ENCODE measurements at regions not wholly inside any gene's neighbourhood (a gene's known extent, or its start where the extent isn't known, plus 50 kb on each side); places are given as distances from the start of the nearest gene placed in this dataset.

DNA sequence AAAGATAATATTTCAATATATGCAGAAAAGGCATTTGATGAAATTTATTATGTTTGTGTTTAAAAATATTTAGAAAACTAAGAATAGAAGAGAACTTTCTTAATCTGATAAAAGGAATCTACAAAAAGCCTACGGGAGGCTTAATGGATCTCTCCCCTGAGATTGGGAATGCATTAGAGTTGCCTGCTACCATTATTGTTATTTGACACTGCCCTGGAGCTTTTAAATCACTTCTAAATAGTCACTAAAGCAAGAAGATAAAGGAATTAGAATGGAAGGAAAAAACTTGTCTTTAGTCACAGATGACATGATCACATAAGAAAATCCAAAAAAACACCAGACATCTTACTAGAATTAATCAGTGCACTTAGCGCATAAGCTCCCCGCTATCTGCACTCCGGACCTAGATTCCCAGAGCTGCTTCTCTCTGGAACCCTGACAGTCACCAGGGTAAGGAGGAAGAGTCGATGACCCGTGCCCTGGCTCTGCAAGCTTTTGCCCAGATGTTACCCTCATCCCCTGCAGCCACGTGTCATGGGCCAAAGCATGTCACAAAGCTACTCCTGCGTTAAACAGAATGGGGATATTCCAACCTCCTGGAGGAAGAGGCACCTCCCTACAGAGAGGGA is 97.1 kb downstream of the MINAR1 start:
- Histone ChIP-seq H2AFZ (ENCODE audit: low read length) (no peak overlapping the region), H3K4ac (ENCODE audit: low read depth, low read length) (no peak overlapping the region), H2BK12ac (ENCODE audit: insufficient read length, low read depth, low read length) (no peak overlapping the region), H3T11ph (ENCODE audit: low read length) (no peak overlapping the region), H2AK5ac (ENCODE audit: insufficient read length, low read length) (no peak overlapping the region), H2BK120ac (ENCODE audit: low read depth, low read length, poor library complexity, severe bottlenecking) (no peak overlapping the region), H3K23me2 (ENCODE audit: insufficient read length, low read depth, low read length, poor library complexity, severe bottlenecking) (no peaks in the 10 kb centered on the region), H2BK20ac (ENCODE audit: low read depth, low read length, poor library complexity, severe bottlenecking) (no peak overlapping the region), H3K9ac (ENCODE audit: extremely low read depth, insufficient read length, low read length) (no peak overlapping the region), H3K27me3 (ENCODE audit: insufficient read depth, low read length) (no peaks in the 10 kb centered on the region), H4K91ac (ENCODE audit: insufficient read length, low read depth, low read length) (no peak overlapping the region), H3K18ac (ENCODE audit: insufficient read length, low read depth, low read length) (no peak overlapping the region), H2BK15ac (ENCODE audit: low read depth, low read length) (no peak overlapping the region), H3K79me1 (ENCODE audit: insufficient read depth, low read depth, low read length, poor library complexity, severe bottlenecking) (no peaks in the 10 kb centered on the region), H3K27ac (ENCODE audit: insufficient read length, low read depth, low read length) (no peak overlapping the region), H3K9me3 (ENCODE audit: control insufficient read depth, low read depth, low read length) (no peaks in the 10 kb centered on the region), H4K20me1 (ENCODE audit: control insufficient read depth, insufficient read depth, insufficient read length) (no peaks in the 10 kb centered on the region), H3K79me2 (ENCODE audit: insufficient read depth, low read length) (no peaks in the 10 kb centered on the region), H4K5ac (ENCODE audit: insufficient read length, low read depth, low read length) (no peak overlapping the region), H3K14ac (ENCODE audit: insufficient read depth, low read length) (no peak overlapping the region), H3K4me1 (ENCODE audit: insufficient read depth, low read length) (no peaks in the 10 kb centered on the region), H3K4me2 (ENCODE audit: insufficient read depth, insufficient read length, low read length) (no peak overlapping the region), H4K8ac (replicated peaks; ENCODE audit: insufficient read length, low read depth, low read length) (no peak overlapping the region), H2BK5ac (ENCODE audit: insufficient read length, low read length) (no peak overlapping the region), H3K23ac (ENCODE audit: insufficient read length, low read depth, low read length) (no peak overlapping the region), H3K56ac (ENCODE audit: insufficient read length, low read depth, low read length) (no peak overlapping the region)
- DNase-seq, result no peak
- TF ChIP-seq, protein P1, sequence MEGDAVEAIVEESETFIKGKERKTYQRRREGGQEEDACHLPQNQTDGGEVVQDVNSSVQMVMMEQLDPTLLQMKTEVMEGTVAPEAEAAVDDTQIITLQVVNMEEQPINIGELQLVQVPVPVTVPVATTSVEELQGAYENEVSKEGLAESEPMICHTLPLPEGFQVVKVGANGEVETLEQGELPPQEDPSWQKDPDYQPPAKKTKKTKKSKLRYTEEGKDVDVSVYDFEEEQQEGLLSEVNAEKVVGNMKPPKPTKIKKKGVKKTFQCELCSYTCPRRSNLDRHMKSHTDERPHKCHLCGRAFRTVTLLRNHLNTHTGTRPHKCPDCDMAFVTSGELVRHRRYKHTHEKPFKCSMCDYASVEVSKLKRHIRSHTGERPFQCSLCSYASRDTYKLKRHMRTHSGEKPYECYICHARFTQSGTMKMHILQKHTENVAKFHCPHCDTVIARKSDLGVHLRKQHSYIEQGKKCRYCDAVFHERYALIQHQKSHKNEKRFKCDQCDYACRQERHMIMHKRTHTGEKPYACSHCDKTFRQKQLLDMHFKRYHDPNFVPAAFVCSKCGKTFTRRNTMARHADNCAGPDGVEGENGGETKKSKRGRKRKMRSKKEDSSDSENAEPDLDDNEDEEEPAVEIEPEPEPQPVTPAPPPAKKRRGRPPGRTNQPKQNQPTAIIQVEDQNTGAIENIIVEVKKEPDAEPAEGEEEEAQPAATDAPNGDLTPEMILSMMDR (conservative IDR thresholded peaks at IDR 0.05), result no peak
- H3K4me1 Mint-ChIP-seq, result no peaks in the 10 kb centered on the region
- WGBS (ENCODE audit: extremely low coverage, insufficient read length, low lambda C conversion rate), result no CpG with 5 or more reads among the region's 8 CpGs
- no peak overlapping the region for H3K27ac Mint-ChIP-seq
- no peak overlapping the region for H3K4me3 Mint-ChIP-seq
- H3K9me3 Mint-ChIP-seq, result no peaks in the 10 kb centered on the region
- H3K27me3 Mint-ChIP-seq (ENCODE audit: low read depth), result peaks cover 2% of the 10 kb centered on the region
- H3K36me3 Mint-ChIP-seq (ENCODE audit: insufficient read depth in 1 of 3, low read depth in 3 of 3), result no peaks in the 10 kb centered on the region
